A673 (cell line): ENCODE measurements at regions not wholly inside any gene's neighbourhood (a gene's known extent, or its start where the extent isn't known, plus 50 kb on each side); places are given as distances from the start of the nearest gene placed in this dataset.

Source experiments
- CTCF ChIP-seq: fragments of 300-800, 200-600 bp; sonication (generic); conservative IDR thresholded peaks from 2 replicates; pipeline ENCODE4 v1.5.1; 2017; ENCODE audit warnings: low read depth, mild to moderate bottlenecking, antibody characterized with exemption, low read length, moderate library complexity, mixed read lengths
- EZH2 ChIP-seq: fragments of 200-600 bp; sonication (generic); IDR thresholded peaks from 2 replicates; pipeline ENCODE4 v1.6.1; 2017; ENCODE audit warnings: borderline replicate concordance, low read depth, mild to moderate bottlenecking, mixed read lengths, antibody characterized with exemption, low read length; ENCODE audit not compliant: poor library complexity, severe bottlenecking

GRCh38 chr13:42388326-42388725 lies 116.4 kb downstream of the AKAP11 start:
- TF ChIP-seq CTCF: no peak
- no peak for TF ChIP-seq EZH2
